ENCODE measurements at regions not wholly inside any gene's neighbourhood (a gene's known extent, or its start where the extent isn't known, plus 50 kb on each side); places are given as distances from the start of the nearest gene placed in this dataset.

GRCh38 chr7:116357781-116358670 lies 141.5 kb upstream of the CAV2 start:
- Histone ChIP-seq H3K14ac (ENCODE audit: insufficient read depth, low read length) (no peak overlapping the region), H3T11ph (ENCODE audit: low read length) (no peak overlapping the region), H2BK20ac (ENCODE audit: low read depth, low read length, poor library complexity, severe bottlenecking) (no peak overlapping the region), H4K20me1 (ENCODE audit: control insufficient read depth, insufficient read depth, insufficient read length) (no peaks in the 10 kb centered on the region), H2BK5ac (ENCODE audit: insufficient read length, low read length) (no peak overlapping the region), H2BK12ac (ENCODE audit: insufficient read length, low read depth, low read length) (no peak overlapping the region), H4K91ac (ENCODE audit: insufficient read length, low read depth, low read length) (no peak overlapping the region), H2BK15ac (ENCODE audit: low read depth, low read length) (no peak overlapping the region), H2AK5ac (ENCODE audit: insufficient read length, low read length) (no peak overlapping the region), H3K4ac (ENCODE audit: low read depth, low read length) (no peak overlapping the region), H3K27me3 (ENCODE audit: insufficient read depth, low read length) (no peaks in the 10 kb centered on the region), H3K9ac (ENCODE audit: extremely low read depth, insufficient read length, low read length) (no peak overlapping the region), H4K5ac (ENCODE audit: insufficient read length, low read depth, low read length) (no peak overlapping the region), H3K79me1 (ENCODE audit: insufficient read depth, low read depth, low read length, poor library complexity, severe bottlenecking) (no peaks in the 10 kb centered on the region), H3K4me1 (ENCODE audit: insufficient read depth, low read length) (no peaks in the 10 kb centered on the region), H3K56ac (ENCODE audit: insufficient read length, low read depth, low read length) (no peak overlapping the region), H2BK120ac (ENCODE audit: low read depth, low read length, poor library complexity, severe bottlenecking) (no peak overlapping the region), H3K9me3 (ENCODE audit: control insufficient read depth, low read depth, low read length) (no peaks in the 10 kb centered on the region), H3K4me2 (ENCODE audit: insufficient read depth, insufficient read length, low read length) (no peak overlapping the region), H3K27ac (ENCODE audit: insufficient read length, low read depth, low read length) (no peak overlapping the region), H3K23me2 (ENCODE audit: insufficient read length, low read depth, low read length, poor library complexity, severe bottlenecking) (no peaks in the 10 kb centered on the region), H3K18ac (ENCODE audit: insufficient read length, low read depth, low read length) (no peak overlapping the region), H2AFZ (ENCODE audit: low read length) (no peak overlapping the region), H3K23ac (ENCODE audit: insufficient read length, low read depth, low read length) (no peak overlapping the region), H4K8ac (replicated peaks; ENCODE audit: insufficient read length, low read depth, low read length) (no peak overlapping the region), H3K79me2 (ENCODE audit: insufficient read depth, low read length) (no peaks in the 10 kb centered on the region)
- no CpG with 5 or more reads among the region's 5 CpGs for WGBS (ENCODE audit: extremely low coverage, insufficient read length, low lambda C conversion rate)
- Mint-ChIP-seq H3K27ac (no peak overlapping the region), H3K36me3 (ENCODE audit: insufficient read depth in 1 of 3, low read depth in 3 of 3) (no peaks in the 10 kb centered on the region), H3K4me1 (peaks cover 10 to 12% of the 10 kb centered on the region in 2 experiments), H3K27me3 (ENCODE audit: low read depth) (no peaks in the 10 kb centered on the region), H3K9me3 (peaks cover 0 to 2% of the 10 kb centered on the region in 2 experiments; a peak in 1 of 5 replicates), H3K4me3 (no peak overlapping the region)
- no peak for DNase-seq
- no peak for TF ChIP-seq CTCF (conservative IDR thresholded peaks at IDR 0.05)

Measured in H9 (cell line).